NCI-H510A (cell line): ENCODE measurements at regions not wholly inside any gene's neighbourhood (a gene's known extent, or its start where the extent isn't known, plus 50 kb on each side); places are given as distances from the start of the nearest gene placed in this dataset.

Experiments used
- DNase-seq: peaks from one replicate; lab custom pipeline; 2025; lab: John Stamatoyannopoulos, UW

DNA sequence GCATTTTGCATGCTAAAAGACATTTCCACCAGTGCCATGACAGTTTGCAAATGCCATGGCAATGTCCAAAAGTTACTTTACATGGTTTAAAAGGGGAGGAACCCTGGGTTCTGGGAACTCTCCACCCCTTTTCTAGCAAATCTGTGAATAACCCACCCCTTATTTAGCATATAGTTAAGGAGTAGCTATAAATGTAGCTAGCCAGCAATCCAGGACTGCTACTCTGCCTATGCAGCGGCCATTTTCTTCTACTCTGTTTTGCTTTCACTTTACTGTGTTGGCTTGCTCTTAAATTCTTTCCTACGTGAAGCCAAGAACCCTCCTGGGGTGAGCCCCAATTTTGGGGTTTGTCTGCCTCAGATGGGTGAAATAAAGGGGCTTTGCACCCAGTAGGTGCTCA lies 141.0 kb downstream of the PTPN11 start:
- no peak for DNase-seq

DNA sequence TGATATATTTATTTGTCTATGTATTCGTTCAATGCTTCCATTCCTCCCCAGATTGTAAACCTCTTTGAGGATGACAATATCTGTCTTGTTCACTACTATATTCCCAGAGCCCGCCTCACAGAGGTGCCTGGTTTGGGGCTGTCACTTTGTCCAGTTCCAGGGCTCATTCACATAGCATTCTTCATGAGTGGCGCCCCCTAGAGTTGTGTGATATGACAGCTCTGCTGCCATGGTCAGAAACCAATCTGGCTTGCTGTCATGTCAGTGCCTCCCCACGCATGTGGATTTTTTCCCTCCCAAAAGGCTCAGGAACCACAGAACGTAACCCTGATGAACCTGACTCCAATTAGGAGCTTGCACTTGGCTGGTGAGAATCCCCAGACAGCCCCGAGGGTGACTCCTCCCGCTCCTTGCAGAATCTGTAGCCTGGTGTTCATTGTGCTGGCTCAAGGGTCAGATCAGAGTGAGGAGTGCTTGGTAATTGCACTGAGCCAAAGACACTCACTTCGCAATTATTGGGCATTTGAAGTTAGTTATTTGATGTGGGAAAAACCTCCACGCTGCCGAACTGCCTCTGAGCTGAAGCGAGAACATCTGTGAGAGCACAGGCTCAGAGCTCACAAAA lies 145.5 kb downstream of the PTPN11 start:
- no peak for DNase-seq

DNA sequence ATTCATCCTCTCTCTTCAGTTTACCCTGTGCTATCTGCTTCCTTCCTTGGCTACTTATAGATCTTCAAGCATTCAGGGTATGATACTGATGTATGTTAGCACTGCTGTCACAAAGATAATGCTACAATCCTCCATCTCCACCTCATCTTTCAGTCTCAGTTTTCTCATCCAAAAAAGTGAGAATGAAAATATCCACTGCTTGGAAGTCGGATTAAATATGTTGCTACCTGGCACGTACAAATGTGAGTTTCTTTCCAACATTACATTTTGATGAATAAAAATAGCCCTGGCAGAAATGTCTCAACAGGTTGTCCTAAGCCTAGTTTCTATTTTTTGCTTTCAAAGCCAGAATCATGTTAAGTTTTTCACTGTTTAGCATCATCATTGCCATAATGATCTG lies 149.9 kb downstream of the PTPN11 start:
- DNase-seq, result no peak

DNA sequence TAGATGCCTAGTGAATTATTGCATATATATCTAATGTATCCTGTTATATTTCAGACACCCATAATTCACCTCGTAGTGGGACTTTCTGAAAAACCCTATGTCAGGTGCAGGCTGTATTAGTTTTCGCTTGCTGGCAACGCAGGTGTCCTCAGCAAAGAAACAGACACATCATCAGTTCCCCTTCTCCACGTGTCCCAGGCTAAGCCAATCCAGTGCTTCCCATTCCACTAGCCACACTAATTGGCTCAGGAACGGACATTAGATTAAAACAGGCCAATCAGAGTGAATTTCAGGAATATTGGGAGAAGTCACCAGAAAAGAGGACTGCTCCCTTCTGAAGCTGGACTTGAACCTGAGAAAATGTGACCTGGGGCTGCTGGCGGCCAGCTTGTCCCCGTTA lies 151.3 kb downstream of the PTPN11 start:
- DNase-seq, result no peak

DNA sequence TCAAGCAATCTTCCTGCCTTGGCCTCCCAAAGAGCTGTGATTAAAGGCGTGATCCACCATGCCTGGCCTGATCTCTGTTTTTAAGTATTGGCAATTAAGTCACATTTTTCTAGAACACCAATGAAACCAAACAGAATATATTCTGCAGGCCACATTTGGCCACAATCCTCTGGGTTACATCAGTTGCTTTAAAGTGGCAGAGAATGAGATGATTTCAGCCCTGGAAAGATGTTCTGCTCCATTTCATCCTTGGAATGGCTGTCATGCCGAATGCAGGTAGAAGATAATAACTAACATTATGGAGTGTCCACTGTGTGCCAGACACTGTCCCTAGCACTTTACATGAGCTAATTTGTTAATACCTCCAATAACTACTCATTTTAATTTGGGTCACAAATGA lies 154.4 kb downstream of the PTPN11 start:
- DNase-seq, result no peak

DNA sequence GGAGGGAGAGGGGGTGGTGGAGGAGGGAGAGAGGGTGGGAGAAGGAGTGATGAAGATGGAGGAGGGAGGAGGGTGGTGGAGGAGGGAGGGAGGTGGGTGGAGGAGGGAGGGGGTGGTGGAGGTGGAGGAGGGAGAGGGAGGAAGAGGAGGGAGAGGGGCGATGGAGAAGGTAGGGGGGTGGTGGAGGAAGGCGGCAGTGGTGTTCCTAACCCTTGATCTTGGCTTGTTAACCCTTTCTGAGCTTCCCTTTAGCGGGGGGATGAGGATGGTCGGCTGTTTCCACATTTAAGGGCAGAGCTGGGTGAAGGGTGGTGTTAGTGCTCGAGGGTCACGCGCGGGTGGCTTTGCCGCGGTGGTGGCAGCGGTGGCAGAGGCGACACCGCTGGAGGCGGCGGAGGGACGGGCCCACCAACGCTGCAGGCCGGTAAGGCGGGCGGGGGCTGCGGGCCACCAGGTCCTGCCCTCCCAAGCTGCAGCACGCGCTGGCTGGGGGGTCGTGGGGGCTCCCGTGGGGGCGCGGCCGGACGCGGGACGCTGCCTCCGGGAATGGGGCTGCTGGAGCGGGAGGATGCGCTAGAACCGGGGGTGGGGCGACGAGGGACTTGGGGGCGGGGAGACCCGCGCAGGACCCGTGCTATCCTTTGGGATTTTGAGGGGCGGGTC lies 156.3 kb downstream of the PTPN11 start:
- no peak for DNase-seq

DNA sequence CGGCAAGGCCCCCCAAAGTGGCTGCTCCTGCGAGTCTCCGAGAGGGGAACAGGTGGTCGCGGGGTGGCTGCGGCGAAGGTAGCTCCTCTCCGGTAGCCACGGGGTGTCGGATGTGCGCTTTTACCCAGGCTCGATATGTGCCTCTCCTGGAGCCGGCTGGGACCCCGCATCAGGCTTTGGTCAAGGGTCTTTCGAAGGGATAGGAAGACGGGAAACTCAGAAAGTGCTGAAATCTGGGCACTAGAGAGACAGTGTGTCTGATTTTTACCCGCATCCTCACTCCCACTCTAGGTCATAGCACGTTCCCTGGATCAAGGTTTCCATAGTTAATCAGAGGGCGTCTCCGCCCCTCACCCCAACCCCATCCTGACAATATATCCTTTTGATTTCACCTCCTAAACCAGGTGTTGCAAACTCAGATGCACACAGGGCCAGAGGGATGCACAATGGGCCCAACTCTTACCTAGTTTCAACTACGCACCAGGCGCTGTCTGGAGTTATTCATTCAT lies 156.9 kb downstream of the PTPN11 start:
- DNase-seq, result no peak

DNA sequence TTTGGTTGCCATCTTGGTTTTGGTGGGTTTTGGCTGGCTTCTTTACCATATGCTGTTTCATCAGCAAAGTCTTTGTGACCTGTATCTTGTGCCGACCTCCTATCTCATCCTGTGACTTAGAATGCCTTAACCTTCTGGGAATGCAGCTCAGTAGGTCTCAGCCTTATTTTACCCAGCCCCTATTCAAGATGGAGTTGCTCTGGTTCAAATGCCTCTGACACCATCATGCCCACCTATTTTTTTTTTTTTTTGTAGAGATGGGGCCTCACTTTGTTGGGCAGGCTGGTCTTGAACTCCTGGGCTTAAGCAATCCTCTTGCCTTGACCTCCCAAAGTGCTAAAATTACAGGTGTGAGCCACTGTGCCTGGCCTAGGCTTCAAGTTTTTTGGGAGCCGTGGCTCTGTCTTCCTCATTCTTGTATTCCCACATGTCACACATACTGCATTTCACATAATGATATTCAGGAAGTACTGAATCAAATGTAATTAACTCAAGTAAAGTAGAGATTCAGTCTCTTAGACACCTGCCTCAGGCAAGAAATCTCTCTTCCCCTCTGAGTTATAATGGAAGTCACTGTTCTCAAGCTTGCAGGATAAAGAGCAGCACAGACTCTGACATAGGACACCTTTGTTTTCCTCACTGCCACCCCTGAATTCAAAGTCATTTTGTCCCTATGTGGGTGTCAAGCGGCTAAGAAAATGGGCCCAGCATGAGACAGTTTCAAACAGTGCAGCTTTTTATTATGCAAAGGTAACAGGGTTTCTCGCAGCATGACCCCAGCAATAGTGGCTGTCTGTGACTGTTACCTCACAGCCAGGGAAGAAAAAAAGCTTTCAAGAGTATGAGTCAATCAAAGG lies 159.0 kb downstream of the PTPN11 start:
- DNase-seq, result no peak

DNA sequence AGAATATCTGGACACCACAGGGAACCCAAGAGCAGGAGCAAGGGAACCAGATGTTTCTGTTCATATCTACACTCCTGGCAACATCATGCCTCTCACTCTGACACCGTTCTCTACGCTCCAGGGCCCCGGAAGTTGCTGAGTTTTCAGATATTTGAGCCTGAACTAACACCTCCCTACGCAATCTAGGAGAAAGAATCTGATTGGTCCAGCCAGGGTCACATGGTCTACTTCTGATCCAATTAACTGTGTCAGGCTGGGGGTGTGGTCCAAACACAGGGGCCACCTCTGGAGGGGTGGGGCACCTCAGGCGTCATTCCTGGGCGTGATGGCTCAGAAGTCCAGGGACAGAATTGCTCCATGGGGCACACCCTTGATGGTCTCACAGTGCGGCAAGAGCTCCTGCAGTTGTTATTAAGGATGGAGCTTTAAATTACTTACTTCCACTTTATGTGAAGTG lies 165.5 kb downstream of the PTPN11 start:
- DNase-seq, result peak; percentile 20

DNA sequence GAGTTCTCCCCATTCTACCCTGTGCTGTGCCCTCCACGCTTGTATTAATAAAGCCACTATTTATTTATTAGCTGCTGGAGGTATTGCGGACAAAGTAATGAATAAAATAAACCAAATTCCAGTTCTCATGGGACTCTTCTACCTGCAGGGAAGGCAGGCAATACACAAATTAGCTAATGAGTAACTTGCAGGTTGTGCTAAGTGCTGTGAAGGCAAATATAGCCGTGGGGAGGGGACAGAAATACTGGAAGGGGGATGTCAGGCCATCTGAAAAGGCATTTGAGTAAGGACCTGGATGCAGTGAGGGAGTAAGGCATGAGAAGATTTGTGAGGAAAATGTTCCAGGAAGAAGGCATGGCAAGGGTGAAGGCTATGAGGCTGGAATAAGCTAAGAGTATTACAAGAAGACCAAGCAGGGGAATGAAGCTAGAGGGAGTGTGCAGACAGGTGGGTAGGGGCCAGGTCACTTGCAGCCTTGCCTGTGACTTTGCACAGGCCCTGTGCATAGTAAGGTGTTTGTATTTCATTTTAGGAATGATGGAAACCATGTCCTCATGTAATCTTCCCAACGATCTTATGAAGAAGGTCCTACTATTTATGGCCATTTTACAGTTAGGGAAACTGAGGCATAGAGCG lies 167.5 kb downstream of the PTPN11 start:
- DNase-seq, result no peak

DNA sequence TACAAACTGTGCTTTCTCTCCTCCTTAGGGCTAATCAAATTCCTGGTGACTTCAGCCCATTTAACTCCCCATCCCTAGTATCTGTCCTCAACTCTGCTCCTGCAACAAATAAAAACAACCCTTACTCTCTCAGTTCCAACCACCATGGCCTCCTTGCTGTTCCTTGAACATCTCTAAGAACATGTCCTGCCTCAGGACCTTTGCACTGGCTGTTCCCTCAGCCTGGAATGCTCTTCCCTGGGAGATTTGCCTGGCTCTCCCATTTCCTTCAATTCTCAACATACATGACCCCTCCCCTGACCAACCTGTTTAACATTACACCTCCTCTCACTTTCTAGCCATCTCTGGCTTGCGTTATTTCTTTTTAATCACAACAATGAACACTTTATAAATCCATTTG lies 170.5 kb downstream of the PTPN11 start:
- no peak for DNase-seq

DNA sequence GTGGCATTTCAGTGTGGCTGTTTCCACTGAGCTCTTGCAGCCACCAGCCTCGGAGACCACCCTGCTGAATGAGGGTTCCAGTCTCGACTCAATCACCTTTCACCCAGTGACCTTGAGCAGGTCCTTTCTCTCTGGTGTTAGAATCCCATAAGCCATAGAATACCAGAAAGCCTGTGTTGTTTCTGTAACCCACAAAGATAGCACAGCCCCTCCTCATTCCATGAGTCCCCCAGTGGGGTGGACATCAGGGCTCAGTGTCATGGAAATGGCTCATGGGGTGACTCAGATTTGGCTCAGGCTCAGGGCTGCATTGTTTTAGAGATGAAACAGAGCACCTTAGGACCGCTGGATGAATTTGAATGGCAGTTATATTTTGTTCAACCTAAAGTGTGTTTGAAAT lies 171.5 kb downstream of the PTPN11 start:
- DNase-seq, result no peak

DNA sequence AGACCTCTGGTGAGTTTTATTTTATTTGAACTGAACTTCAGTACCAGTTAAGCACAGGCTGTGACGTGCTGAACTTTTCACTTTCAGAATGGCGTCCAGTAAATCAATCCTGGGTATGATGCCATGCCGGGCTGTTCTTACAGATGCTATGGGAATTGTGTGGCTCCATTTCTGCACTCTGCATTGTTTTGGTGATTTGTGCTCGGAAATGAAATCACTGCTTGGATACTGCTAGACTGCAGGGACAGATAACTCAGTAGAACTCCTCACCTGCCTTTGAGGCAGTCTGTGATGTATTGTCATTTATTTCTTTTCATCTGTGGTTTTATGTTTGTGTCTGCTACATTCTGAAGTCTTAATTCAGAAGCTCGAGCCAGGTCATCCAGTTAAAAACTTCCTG lies 172.7 kb downstream of the PTPN11 start:
- no peak for DNase-seq

DNA sequence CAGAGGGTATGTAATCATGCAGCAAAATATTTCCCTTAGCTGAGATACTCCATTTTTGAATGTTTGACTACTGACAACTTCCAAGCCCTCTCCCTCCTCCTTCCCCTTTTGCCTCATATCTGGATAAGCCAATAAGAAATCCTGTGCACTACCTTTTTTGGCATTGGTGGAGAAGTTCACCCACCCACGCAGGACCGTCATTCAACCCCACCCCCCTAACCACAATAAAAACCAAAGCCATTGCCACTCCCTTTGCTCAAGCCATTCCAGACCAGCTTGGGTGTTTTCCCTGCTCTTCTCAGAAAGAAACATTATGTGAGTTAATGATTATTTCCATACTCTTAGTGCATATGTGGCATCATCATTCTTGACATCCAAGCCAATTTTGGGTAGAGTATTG lies 176.7 kb downstream of the PTPN11 start:
- no peak for DNase-seq

DNA sequence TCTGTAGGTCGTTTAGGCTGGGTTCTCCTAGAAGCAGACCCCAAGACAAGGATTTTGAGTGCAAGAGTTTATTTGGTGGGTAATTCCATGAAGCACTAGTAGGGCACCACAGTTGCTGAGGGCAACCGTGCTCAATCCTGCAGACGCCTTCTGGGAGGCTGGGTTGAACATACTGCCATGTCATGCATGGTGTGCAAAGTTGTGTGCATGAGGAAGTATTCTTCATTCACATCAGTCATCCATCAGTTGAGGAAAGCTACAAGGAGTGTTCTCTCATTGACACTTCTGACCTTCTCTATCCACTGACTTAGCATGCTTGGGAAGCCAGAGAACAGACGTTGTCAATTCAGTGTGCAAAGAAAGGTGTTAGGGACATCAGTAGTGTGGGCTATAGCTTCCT lies 179.2 kb downstream of the PTPN11 start:
- no peak for DNase-seq

DNA sequence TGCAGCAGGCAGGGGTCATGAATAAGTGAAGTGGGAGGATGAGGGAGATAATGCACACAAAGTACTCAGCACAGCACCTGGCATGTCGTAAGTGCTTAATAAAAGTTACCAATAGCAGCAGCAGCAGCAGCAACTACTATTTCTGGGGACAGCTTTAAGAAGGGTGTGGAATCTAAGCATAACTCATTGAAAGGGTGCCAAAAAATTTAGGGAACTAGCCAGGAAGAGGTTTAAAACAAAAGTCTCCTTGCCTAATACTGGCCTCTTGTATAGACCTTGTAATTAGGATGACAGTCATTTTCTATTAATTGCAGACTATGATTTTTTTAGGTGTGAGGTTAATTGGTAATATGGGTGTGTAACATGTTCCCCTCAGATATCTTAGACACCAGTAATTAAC lies 179.9 kb downstream of the PTPN11 start:
- no peak for DNase-seq

DNA sequence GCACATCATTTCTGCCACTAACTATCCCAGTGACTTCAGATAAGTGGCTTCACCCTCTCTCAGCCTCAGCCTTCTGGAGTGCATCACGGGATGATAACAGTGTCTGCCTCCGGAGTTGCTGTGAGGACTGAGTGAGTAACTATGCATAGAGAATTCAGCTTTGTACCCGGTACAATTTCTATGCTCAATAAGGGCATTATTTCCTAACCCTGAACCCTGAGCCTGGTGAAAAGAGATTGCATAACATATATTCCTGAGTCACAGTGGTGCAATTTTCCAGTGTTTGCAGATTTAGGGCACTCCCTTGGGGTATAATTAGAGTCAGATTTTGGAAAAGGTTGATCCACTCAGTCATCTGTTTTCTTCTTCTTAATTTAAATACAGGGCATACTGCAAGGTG lies 181.1 kb downstream of the PTPN11 start:
- DNase-seq, result no peak

DNA sequence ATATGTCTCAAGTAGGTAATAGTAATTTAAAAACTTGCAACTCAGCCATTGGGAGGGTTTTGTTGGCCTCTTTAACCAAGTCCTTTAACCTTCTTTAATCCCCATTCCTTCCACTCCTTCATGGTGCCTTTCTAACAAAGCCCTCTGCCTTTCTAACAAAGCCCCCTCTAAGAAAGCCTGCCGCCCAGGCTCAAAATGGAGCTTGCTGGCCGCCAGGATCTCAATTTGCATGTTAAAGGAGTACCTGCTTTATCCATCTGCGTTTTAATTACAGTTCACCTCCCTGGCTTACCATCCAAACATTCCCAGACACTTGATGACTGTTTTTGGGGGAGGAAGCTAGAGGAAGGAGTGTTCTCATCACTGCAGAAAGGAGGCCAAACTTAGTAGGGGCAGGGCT lies 183.4 kb downstream of the PTPN11 start:
- no peak for DNase-seq

DNA sequence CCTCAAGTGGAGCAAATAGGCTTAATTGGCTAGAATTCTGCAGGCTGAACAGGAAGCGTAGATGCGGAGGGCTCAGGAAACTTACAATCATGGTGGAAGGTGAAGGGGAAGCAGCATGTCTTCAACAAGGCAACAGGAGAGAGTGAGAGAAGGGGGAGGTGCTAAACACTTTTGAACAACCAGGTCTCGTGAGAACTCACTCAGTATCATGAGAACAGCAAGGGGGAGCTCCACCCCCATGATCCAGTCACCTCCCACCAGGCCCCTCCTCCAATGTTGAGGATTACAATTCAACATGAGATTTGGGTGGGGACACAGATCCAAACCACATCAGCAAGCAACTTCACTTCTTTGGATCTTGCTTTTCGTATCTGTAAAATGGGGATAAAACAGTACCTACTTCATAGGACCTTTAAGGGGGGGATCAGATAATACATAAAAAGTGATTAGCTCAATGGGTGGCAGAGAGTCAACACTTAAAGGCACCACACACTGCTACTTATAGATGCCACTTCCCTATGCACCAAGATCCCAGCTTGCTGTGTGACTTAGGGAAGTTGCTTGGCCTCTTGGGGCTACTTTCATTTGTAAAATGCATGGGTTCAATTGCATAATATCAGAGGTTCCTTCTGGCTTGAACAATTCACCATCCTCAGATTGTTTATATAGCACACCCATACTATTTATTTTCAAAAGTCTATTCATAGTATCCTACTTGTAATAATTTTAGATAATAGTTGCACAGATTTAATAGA lies 184.8 kb upstream of the RPH3A start:
- DNase-seq, result no peak

DNA sequence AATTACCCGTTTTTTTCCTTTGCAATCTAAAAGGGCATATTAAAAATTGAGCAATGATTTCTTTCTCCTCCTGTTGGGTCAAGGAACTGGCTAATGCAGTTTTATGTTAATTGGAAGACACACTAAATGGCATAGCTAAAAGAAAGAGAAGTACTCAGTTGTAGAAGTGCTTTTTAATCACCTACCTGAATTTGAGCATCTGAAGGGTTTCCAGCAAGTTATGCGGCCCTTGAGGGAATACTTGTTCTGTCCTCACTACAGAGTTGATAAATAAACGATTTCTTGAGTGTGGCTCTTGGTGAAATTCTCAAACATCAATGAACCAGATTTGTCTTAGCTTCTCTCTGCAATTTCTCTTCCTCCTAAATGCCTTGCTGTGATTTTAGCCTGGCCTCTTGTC lies 184.1 kb upstream of the RPH3A start:
- no peak for DNase-seq

DNA sequence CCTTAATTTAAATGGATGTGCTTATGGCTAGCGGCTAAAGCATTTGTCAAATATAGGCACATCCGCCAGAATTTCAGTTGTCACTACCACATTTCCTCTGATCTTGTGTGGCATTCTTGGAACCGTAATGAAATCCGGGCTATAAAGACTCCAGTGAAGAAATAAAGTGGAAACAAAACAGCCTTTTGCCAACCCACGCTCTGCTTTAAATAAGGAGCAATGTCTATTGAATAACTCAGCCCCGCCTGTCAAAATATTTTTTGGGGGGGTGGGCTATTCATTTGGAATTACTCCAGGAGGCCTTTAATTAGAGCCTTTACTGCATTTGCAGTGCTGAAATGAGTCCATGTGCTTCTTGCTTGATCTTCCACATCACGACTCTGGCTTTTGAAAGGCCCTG lies 179.6 kb upstream of the RPH3A start:
- DNase-seq, result no peak

DNA sequence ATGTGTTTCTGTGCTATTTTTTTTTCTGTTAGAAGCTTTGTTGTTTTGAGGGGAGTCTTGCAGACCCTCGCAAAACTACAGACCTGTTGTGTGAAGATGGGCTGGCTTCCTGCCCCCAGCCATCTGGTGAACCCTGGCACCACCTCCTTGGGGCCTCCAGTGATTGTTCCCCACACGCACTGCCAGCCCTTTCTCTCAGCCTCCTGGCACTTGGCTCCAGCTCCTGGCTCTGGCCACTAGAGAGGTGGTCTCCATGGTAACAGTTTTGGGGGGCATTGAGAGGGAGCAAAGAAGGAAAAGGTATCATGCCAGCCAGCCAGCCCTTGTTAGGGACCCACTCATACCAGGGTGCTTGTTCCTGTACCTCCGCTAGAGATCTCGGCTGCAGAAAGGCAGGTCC lies 176.4 kb upstream of the RPH3A start:
- no peak for DNase-seq
